ENCODE measurements at regions not wholly inside any gene's neighbourhood (a gene's known extent, or its start where the extent isn't known, plus 50 kb on each side); places are given as distances from the start of the nearest gene placed in this dataset.

- TF ChIP-seq, protein P1, sequence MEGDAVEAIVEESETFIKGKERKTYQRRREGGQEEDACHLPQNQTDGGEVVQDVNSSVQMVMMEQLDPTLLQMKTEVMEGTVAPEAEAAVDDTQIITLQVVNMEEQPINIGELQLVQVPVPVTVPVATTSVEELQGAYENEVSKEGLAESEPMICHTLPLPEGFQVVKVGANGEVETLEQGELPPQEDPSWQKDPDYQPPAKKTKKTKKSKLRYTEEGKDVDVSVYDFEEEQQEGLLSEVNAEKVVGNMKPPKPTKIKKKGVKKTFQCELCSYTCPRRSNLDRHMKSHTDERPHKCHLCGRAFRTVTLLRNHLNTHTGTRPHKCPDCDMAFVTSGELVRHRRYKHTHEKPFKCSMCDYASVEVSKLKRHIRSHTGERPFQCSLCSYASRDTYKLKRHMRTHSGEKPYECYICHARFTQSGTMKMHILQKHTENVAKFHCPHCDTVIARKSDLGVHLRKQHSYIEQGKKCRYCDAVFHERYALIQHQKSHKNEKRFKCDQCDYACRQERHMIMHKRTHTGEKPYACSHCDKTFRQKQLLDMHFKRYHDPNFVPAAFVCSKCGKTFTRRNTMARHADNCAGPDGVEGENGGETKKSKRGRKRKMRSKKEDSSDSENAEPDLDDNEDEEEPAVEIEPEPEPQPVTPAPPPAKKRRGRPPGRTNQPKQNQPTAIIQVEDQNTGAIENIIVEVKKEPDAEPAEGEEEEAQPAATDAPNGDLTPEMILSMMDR (IDR thresholded peaks at IDR 0.05) = no peak
- FAIRE-seq = no peak
- Histone ChIP-seq H3K36me3 (no peaks in the 10 kb centered on the region), H3K9me3 (no peaks in the 10 kb centered on the region), H3K27me3 (no peaks in the 10 kb centered on the region), H3K27ac (peak overlapping the region in 1 of 4 donors; percentile 44), H3K4me1 (peaks cover 0 to 21% (median 0%) of the 10 kb centered on the region in 3 donors), H3K4me3 (no peak overlapping the region)
- 70 to 77% methylated on average over 6 of the region's 6 CpGs for WGBS, 2 donors
- peak in 3 of 4 donors; percentile 36 to 51 (median 50) for ATAC-seq
- DNase-seq = no peak
- intact Hi-C loops (cut with DNase I) = no loop called here
Observed at GRCh38 chr1:221097479-221098281, 218.4 kb downstream of the HLX start.

DNA sequence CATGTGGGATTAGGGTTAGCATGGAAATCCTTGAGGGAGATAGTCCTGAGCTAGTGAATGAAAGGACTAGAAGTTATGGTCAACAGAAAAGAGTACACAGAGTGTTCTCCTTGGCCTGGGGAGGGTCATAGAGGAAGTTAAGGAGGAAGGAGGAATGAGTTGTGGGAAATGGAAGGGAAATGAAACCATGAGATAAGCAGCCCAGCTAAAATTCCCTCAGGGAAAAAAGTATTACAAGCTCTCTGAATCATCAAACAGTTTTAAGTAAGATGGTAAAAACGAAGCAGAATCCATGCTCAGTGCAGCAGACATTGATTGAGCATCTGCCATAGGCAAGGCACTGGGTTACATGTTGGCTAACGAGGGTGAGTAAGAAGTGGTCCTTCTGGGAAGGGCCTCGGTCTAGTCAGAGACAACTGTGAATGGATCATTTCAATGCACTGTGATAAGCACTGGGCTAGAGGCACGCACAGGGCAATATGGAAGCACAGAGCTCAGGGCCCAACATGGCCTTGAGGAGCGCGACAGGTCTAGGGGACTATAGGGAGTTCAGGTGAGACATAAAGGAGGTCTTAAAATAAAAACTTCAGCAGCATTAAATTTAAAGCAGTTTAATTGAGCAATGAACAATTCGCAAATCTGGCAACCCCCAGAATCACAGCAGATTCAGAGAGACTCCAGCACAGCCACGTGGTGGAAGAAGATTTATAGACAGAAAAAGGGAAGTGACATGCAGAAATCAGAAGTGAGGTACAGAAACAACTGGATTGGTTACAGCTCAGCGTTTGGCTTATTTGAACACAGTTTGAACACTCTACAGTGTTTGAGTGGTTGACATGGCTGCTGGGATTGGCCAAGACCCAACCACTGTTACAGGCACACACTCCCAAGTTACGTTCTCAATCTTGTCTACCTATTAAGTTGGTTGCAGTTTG, 219.5 kb downstream of the HLX start:
- ATAC-seq (peak in 2 of 4 donors; percentile 38 to 52), FAIRE-seq (no peak), DNase-seq (no peak)
- 81 to 84% methylated on average over 10 of the region's 10 CpGs for WGBS, 2 donors
- Histone ChIP-seq H3K36me3 (no peaks in the 10 kb centered on the region), H3K27me3 (no peaks in the 10 kb centered on the region), H3K4me1 (peaks cover 0 to 21% (median 0%) of the 10 kb centered on the region in 3 donors), H3K27ac (peak overlapping the region in 1 of 4 donors; percentile 44), H3K4me3 (no peak overlapping the region), H3K9me3 (no peaks in the 10 kb centered on the region)
- TF ChIP-seq, protein P1 (IDR thresholded peaks at IDR 0.05) = no peak
- intact Hi-C loops (cut with DNase I) = no loop called here

- H3K27ac ChIP-seq = peak overlapping the region in 2 of 4 donors; percentile 31 to 53
- H3K36me3 ChIP-seq = no peaks in the 10 kb centered on the region
- WGBS, 2 donors = 83 to 84% methylated on average over 12 of the region's 12 CpGs
- no peak for ATAC-seq
- H3K9me3 ChIP-seq = no peaks in the 10 kb centered on the region
- TF ChIP-seq, protein P1 (IDR thresholded peaks at IDR 0.05) = no peak
- FAIRE-seq = no peak
- peaks cover 0 to 21% (median 0%) of the 10 kb centered on the region in 3 donors for H3K4me1 ChIP-seq
- no peak overlapping the region for H3K4me3 ChIP-seq
- no peaks in the 10 kb centered on the region for H3K27me3 ChIP-seq
- intact Hi-C loops (cut with DNase I) = no loop called here
- DNase-seq = no peak
Observed at GRCh38 chr1:221099747-221100595, 220.7 kb downstream of the HLX start.

GRCh38 chr1:221100611-221101010, 221.4 kb downstream of the HLX start:
- intact Hi-C loops (cut with DNase I) = no loop called here
- WGBS, 2 donors = 43 to 46% methylated on average over 3 of the region's 3 CpGs
- peak in 2 of 4 donors; percentile 65 to 69 for ATAC-seq
- Histone ChIP-seq H3K4me1 (peaks cover 0 to 21% (median 0%) of the 10 kb centered on the region in 3 donors), H3K4me3 (no peak overlapping the region), H3K27ac (peak overlapping the region in 2 of 4 donors; percentile 7 to 53), H3K9me3 (no peaks in the 10 kb centered on the region), H3K27me3 (no peaks in the 10 kb centered on the region), H3K36me3 (no peaks in the 10 kb centered on the region)
- TF ChIP-seq, protein P1 (IDR thresholded peaks at IDR 0.05) = no peak
- no peak for DNase-seq
- no peak for FAIRE-seq
